Common myeloid progenitor, CD34-positive (primary cell): ENCODE measurements at regions not wholly inside any gene's neighbourhood (a gene's known extent, or its start where the extent isn't known, plus 50 kb on each side); places are given as distances from the start of the nearest gene placed in this dataset.

ENCODE experiments used
- CTCF ChIA-PET: fragments of 350-600 bp; sonication (Branson Sonifier 250); formaldehyde crosslinking; loops from one replicate; lab custom pipeline; 2021; ENCODE audit warnings: antibody characterized with exemption; lab: Charles Lee
- POLR2A ChIA-PET: fragments of 350-600 bp; sonication (Branson Sonifier 250); formaldehyde crosslinking; loops from one replicate; lab custom pipeline; 2021; ENCODE audit warnings: antibody characterized with exemption; lab: Charles Lee
- DNase-seq, 3 donors: peaks; one replicate each; pipeline versions ENCODE4 v3.0.0 to v3.0.0-alpha.2; 2013
- H3K27ac ChIP-seq, 2 experiments: 1 replicate in 1 of 2; 2 replicates in 1 of 2; pipeline ENCODE4 v1.7.0; 2013; ENCODE audit warnings: inconsistent platforms in 2 of 2, low read length in 2 of 2, mild to moderate bottlenecking in 2 of 2, low read depth in 1 of 2, moderate library complexity in 1 of 2; ENCODE audit not compliant: severe bottlenecking in 2 of 2, insufficient read depth in 1 of 2, poor library complexity in 1 of 2
- H3K27me3 ChIP-seq, 5 experiments: replicated peaks in 2 of 5; 1 replicate in 3 of 5; 2 replicates in 2 of 5; pipeline versions ENCODE4 v1.6.1 to v1.7.0; 2013; ENCODE audit warnings: low read length in 4 of 5, mild to moderate bottlenecking in 2 of 5, moderate library complexity in 2 of 5, inconsistent platforms in 1 of 5; ENCODE audit not compliant: insufficient read depth in 5 of 5, control insufficient read depth in 4 of 5
- H3K36me3 ChIP-seq, 4 experiments: 1 replicate in 2 of 4; 2 replicates in 2 of 4; pipeline versions ENCODE4 v1.6.1 to v1.7.0; 2013; ENCODE audit warnings: low read length in 3 of 4, control low read depth in 1 of 4, mild to moderate bottlenecking in 1 of 4; ENCODE audit not compliant: control insufficient read depth in 4 of 4, insufficient read depth in 4 of 4
- H3K4me1 ChIP-seq, 4 experiments: 1 replicate in 3 of 4; 2 replicates in 1 of 4; pipeline versions ENCODE4 v1.6.1 to v1.7.1; 2013; ENCODE audit warnings: low read length in 3 of 4, mild to moderate bottlenecking in 3 of 4, control low read depth in 1 of 4, inconsistent platforms in 1 of 4, moderate library complexity in 1 of 4; ENCODE audit not compliant: control insufficient read depth in 4 of 4, insufficient read depth in 4 of 4; ENCODE audit errors: control extremely low read depth in 1 of 4
- H3K4me3 ChIP-seq, 7 experiments: 1 replicate in 4 of 7; 2 replicates in 3 of 7; pipeline versions ENCODE4 v1.5.1 to v1.7.0; 2013; ENCODE audit warnings: mild to moderate bottlenecking in 7 of 7, low read length in 6 of 7, moderate library complexity in 6 of 7, inconsistent platforms in 2 of 7, low read depth in 2 of 7, control low read depth in 1 of 7; ENCODE audit not compliant: insufficient read depth in 4 of 7, control insufficient read depth in 1 of 7; ENCODE audit errors: extremely low read depth in 1 of 7
- H3K9me3 ChIP-seq, 5 experiments: 1 replicate in 4 of 5; 2 replicates in 1 of 5; pipeline versions ENCODE4 v1.6.1 to v1.7.1; 2013; ENCODE audit warnings: low read length in 4 of 5, mild to moderate bottlenecking in 2 of 5, inconsistent platforms in 1 of 5, low read depth in 1 of 5, moderate library complexity in 1 of 5; ENCODE audit not compliant: control insufficient read depth in 4 of 5, insufficient read depth in 2 of 5; ENCODE audit errors: control extremely low read depth in 1 of 5
- WGBS: methylation state at CpG from one replicate; pipeline ENCODE4 v1.1.5; 2013; ENCODE audit not compliant: insufficient coverage; 5-methylcytosine and 5-hydroxymethylcytosine counted together

DNA sequence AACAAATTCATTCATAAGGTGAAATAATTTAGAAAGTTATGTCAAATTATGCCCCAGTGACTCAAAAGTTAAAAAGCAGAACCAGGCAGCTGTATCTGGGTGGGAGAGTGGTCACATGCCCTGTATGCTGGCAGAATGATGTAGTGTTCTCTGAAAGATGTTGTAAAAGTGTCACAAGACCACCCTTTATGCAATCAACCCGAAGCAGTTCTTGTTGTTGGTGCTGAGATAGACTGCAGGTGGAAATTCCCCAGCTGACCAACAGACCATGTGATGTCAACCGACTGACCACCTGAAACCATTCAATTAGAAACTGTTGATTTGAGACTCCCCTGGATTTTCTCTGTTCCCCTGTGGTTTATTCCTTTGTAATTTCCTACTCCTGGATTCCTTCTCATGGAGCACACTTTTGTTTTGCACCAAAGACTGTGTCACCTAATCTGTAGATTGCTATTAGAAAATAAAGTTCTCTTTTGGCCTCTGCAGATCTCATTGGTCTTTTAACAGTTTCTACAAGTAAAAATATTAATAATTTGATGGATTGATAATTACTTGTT, 1341.3 kb upstream of the LRRTM1 start:
- WGBS = 0% methylated on average over 1 of the region's 2 CpGs
- H3K9me3 ChIP-seq = peaks cover 0 to 3% (median 0%) of the 10 kb centered on the region in 5 experiments
- H3K27ac ChIP-seq = peak overlapping the region in 1 of 2 experiments; percentile 35
- DNase-seq = peak; percentile 40 to 93 (median 86)
- peaks cover 0 to 19% (median 10%) of the 10 kb centered on the region in 4 experiments for H3K4me1 ChIP-seq
- no peaks in the 10 kb centered on the region for H3K36me3 ChIP-seq
- CTCF ChIA-PET = no interaction called here
- no peak overlapping the region for H3K4me3 ChIP-seq
- POLR2A ChIA-PET = no interaction called here
- no peaks in the 10 kb centered on the region for H3K27me3 ChIP-seq

DNA sequence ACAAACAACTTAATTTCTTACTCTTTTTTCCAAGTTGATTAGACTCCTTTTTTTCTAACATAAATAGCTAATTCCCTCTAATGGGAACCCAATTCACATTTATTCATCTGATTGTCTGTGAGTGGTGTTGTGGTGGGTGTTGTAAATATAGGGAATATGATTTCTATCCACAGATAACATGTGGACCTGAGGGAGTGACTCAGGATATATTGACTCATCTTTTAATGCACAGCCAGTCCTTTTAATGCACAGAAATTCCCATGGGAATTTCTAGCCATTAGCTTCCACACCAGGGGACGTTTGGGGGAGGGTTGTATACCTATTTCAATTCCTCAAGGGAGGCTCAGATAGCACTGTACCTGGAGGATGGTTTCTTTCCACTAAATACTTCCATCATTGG, 1339.6 kb upstream of the LRRTM1 start:
- Histone ChIP-seq H3K4me3 (no peak overlapping the region), H3K27me3 (no peaks in the 10 kb centered on the region), H3K27ac (no peak overlapping the region), H3K36me3 (no peaks in the 10 kb centered on the region), H3K9me3 (peaks cover 0 to 3% (median 0%) of the 10 kb centered on the region in 5 experiments), H3K4me1 (peaks cover 0 to 19% (median 10%) of the 10 kb centered on the region in 4 experiments)
- CTCF ChIA-PET = no interaction called here
- POLR2A ChIA-PET = no interaction called here
- no peak for DNase-seq
- WGBS = no CpG with 5 or more reads among the region's 1 CpG

GRCh38 chr2:81624825-81625224, 1320.3 kb upstream of the LRRTM1 start:
- no peaks in the 10 kb centered on the region for H3K36me3 ChIP-seq
- WGBS = no CpG with 5 or more reads among the region's 2 CpGs
- no peak overlapping the region for H3K27ac ChIP-seq
- ChIA-PET CTCF (interaction anchor here (1.1 kb wide), 1 partner anchor 9 kb away, joined by 4 read pairs; no protein-coding TSS in a partner anchor), POLR2A (no interaction called here)
- no peak overlapping the region for H3K4me3 ChIP-seq
- no peaks in the 10 kb centered on the region for H3K4me1 ChIP-seq
- no peak for DNase-seq
- no peaks in the 10 kb centered on the region for H3K27me3 ChIP-seq
- H3K9me3 ChIP-seq = peaks cover 0 to 2% (median 0%) of the 10 kb centered on the region in 5 experiments

- ChIA-PET POLR2A (no interaction called here), CTCF (no interaction called here)
- Histone ChIP-seq H3K36me3 (no peaks in the 10 kb centered on the region), H3K4me1 (no peaks in the 10 kb centered on the region), H3K9me3 (peaks cover 0 to 1% (median 0%) of the 10 kb centered on the region in 5 experiments), H3K27ac (no peak overlapping the region), H3K27me3 (no peaks in the 10 kb centered on the region), H3K4me3 (no peak overlapping the region)
- 83% methylated on average over 1 of the region's 1 CpG for WGBS
- DNase-seq = no peak
Observed at GRCh38 chr2:81600088-81600487, 1295.5 kb upstream of the LRRTM1 start.

- 92% methylated on average over 4 of the region's 5 CpGs for WGBS
- Histone ChIP-seq H3K27ac (no peak overlapping the region), H3K9me3 (peaks cover 0 to 1% (median 0%) of the 10 kb centered on the region in 5 experiments), H3K27me3 (no peaks in the 10 kb centered on the region), H3K4me3 (no peak overlapping the region), H3K36me3 (no peaks in the 10 kb centered on the region), H3K4me1 (no peaks in the 10 kb centered on the region)
- ChIA-PET POLR2A (no interaction called here), CTCF (no interaction called here)
- peak in 2 of 3 donors; percentile 1 to 3 for DNase-seq
Observed at GRCh38 chr2:81598453-81598852, 1293.9 kb upstream of the LRRTM1 start.

DNA sequence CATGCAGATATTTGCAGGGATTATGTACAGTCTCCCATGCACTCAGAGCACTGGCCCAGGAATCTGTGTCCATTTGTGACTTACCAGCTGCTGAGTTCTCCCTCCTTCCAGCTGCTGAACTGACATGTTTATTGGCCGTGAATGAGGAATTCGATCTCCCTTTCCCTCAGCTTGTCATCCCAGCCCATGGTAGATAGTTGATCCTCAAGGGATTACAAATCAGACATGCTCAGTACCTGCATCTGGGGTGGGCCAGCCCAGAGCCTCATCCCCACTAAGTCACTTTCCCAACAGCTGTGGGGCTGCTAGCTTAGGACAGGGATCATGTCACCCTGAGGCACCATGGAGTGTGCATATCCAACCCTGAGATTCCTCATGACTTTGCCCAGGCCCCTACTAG, 1284.9 kb upstream of the LRRTM1 start:
- Histone ChIP-seq H3K27ac (no peak overlapping the region), H3K9me3 (no peaks in the 10 kb centered on the region), H3K4me3 (no peak overlapping the region), H3K4me1 (no peaks in the 10 kb centered on the region), H3K27me3 (peaks cover 0 to 2% (median 0%) of the 10 kb centered on the region in 5 experiments), H3K36me3 (no peaks in the 10 kb centered on the region)
- CTCF ChIA-PET = no interaction called here
- POLR2A ChIA-PET = no interaction called here
- WGBS = 94% methylated on average over 2 of the region's 2 CpGs
- no peak for DNase-seq

DNA sequence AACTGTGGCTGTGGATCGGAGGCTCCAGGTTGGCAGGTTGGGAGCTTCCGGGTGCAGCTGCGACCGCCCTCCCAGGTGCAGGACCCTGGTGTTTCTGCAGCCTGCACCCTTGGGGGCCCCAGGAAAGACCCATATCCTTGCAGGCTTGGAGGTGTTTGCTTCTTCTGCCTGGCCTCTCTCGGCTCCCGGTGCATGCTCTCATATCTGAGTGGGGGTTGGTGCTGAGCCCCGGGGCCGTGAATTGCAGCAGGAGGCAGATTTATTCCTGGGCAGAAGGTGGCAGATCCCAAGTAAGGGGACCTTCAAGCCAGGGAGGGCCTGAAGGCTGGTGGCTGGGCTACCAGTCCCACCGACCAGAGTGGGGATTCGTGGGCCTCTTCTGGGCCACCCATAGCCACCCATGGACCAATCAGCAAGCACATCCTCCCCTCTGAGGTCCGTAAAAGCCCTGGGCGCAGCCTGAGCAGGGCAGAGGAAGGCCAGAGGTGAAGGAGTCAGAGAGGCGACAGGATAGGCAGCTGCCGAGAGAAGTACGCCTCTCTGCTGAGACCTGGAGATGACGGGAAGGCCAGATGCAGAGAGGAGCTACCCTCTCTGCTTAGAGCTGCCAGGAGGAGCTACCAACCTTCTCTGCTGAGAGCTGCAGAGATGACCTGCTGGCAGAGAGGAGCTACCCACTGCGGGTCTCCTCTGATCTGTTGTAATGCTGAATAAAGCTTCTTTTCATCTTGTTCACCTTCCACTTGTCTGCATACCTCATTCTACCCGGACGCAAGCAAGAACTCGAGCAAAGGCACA, 1279.0 kb upstream of the LRRTM1 start:
- Histone ChIP-seq H3K27me3 (no peaks in the 10 kb centered on the region), H3K4me1 (no peaks in the 10 kb centered on the region), H3K27ac (no peak overlapping the region), H3K9me3 (no peaks in the 10 kb centered on the region), H3K4me3 (no peak overlapping the region), H3K36me3 (no peaks in the 10 kb centered on the region)
- WGBS = 93% methylated on average over 15 of the region's 20 CpGs
- POLR2A ChIA-PET = no interaction called here
- CTCF ChIA-PET = interaction anchor here (1.1 kb wide), 1 partner anchor 10 kb away, joined by 3 read pairs; no protein-coding TSS in a partner anchor
- no peak for DNase-seq
